Astrocyte (in vitro differentiated cells and primary cell): ENCODE measurements at regions not wholly inside any gene's neighbourhood (a gene's known extent, or its start where the extent isn't known, plus 50 kb on each side); places are given as distances from the start of the nearest gene placed in this dataset.

Source experiments
- CTCF ChIP-seq: IDR thresholded peaks from 2 replicates; pipeline ENCODE4 v1.5.1; 2011; ENCODE audit warnings: low read depth, mild to moderate bottlenecking, inconsistent platforms, low read length, moderate library complexity; ENCODE audit not compliant: insufficient read depth
- EZH2 ChIP-seq: IDR thresholded peaks from 2 replicates; pipeline ENCODE4 v1.6.1; 2012; ENCODE audit warnings: mild to moderate bottlenecking, low read length, inconsistent platforms; ENCODE audit not compliant: insufficient read depth

GRCh38 chr1:80918380-80918779, 882.4 kb upstream of the ADGRL2 start:
- no peak for TF ChIP-seq EZH2
- TF ChIP-seq CTCF: no peak
